ENCODE measurements at regions not wholly inside any gene's neighbourhood (a gene's known extent, or its start where the extent isn't known, plus 50 kb on each side); places are given as distances from the start of the nearest gene placed in this dataset.

DNA sequence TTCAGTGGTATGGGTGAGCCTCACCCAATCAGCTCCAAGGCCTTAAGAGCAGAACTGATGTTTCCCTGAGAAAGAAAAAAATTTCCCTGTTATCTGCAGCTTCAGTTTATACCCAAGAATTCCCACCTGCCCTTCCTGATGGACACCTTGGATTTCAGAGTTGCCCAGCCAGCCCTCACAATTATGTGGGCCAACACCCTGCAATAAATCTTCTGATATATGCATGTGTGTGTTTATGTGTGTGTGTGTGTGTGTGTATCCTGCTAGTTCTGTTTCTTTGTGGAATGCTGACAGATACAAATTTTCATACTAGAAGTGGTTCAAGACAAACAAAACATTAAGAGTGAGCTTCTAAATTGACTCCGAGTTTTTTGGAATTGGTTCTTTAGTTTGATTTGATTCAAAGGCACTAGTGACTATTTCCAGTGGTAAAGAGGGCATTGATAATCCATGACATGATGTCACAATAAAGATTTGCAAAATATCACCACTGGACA, 246.6 kb upstream of the BTBD3 start:
- TF ChIP-seq CTCF (IDR thresholded peaks at IDR 0.05; ENCODE audit: low read depth, low read length) = no peak

GRCh38 chr20:11672959-11673358, 244.7 kb upstream of the BTBD3 start:
- Histone ChIP-seq H3K4me3 (no peak overlapping the region), H3K4me1 (ENCODE audit: low read depth) (no peaks in the 10 kb centered on the region), H3K27ac (no peak overlapping the region), H3K36me3 (no peaks in the 10 kb centered on the region), H3K27me3 (no peaks in the 10 kb centered on the region), H3K9me3 (ENCODE audit: low read depth) (no peaks in the 10 kb centered on the region)
- DNase-seq (ENCODE audit: low read depth in 1 of 2, low spot score in 1 of 2) = no peak
- TF ChIP-seq CTCF (IDR thresholded peaks at IDR 0.05; ENCODE audit: low read depth, low read length) = no peak

More for the DNA sequence above, 246.6 kb upstream of the BTBD3 start:
- no peaks in the 10 kb centered on the region for H3K36me3 ChIP-seq
- H3K4me3 ChIP-seq = no peak overlapping the region
- no peak for DNase-seq (ENCODE audit: low read depth in 1 of 2, low spot score in 1 of 2)
- no peaks in the 10 kb centered on the region for H3K27me3 ChIP-seq
- H3K27ac ChIP-seq = no peak overlapping the region
- H3K4me1 ChIP-seq (ENCODE audit: low read depth) = no peaks in the 10 kb centered on the region
- H3K9me3 ChIP-seq (ENCODE audit: low read depth) = no peaks in the 10 kb centered on the region

- no peak overlapping the region for H3K27ac ChIP-seq
- TF ChIP-seq CTCF (IDR thresholded peaks at IDR 0.05; ENCODE audit: low read depth, low read length) = no peak
- H3K9me3 ChIP-seq (ENCODE audit: low read depth) = no peaks in the 10 kb centered on the region
- H3K36me3 ChIP-seq = no peaks in the 10 kb centered on the region
- H3K4me1 ChIP-seq (ENCODE audit: low read depth) = no peaks in the 10 kb centered on the region
- no peak overlapping the region for H3K4me3 ChIP-seq
- peak in 1 of 2 donors; percentile 23 for DNase-seq (ENCODE audit: low read depth in 1 of 2, low spot score in 1 of 2)
- no peaks in the 10 kb centered on the region for H3K27me3 ChIP-seq
Observed at GRCh38 chr20:11675920-11676629, 241.6 kb upstream of the BTBD3 start.

- Histone ChIP-seq H3K27me3 (no peaks in the 10 kb centered on the region), H3K36me3 (no peaks in the 10 kb centered on the region), H3K4me3 (no peak overlapping the region), H3K9me3 (ENCODE audit: low read depth) (no peaks in the 10 kb centered on the region), H3K27ac (no peak overlapping the region), H3K4me1 (ENCODE audit: low read depth) (no peaks in the 10 kb centered on the region)
- peak; percentile 67 for DNase-seq (ENCODE audit: low read depth in 1 of 2, low spot score in 1 of 2)
- TF ChIP-seq CTCF (IDR thresholded peaks at IDR 0.05; ENCODE audit: low read depth, low read length) = peak; percentile 90
Observed at GRCh38 chr20:11676630-11677287, 240.9 kb upstream of the BTBD3 start.

DNA sequence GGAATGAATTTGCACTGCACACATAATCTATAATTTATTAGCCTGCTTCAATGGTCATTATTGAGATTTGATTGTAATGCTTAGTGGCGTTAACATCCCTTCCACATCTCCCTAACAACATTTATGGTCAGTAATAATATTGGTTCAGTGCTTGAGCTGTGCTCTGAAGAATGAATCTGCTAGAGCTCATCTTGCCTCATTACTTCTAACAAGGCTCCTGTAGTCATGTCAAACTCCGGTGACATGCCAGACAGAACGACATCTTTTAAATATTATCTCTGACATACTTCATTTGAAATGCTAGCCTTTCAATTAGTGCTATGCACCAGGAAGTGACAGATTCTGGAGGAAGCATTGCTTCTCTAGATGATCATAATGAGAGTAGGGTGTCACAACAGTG, 240.3 kb upstream of the BTBD3 start:
- Histone ChIP-seq H3K36me3 (no peaks in the 10 kb centered on the region), H3K4me3 (no peak overlapping the region), H3K9me3 (ENCODE audit: low read depth) (no peaks in the 10 kb centered on the region), H3K27me3 (no peaks in the 10 kb centered on the region), H3K4me1 (ENCODE audit: low read depth) (no peaks in the 10 kb centered on the region), H3K27ac (no peak overlapping the region)
- no peak for TF ChIP-seq CTCF (IDR thresholded peaks at IDR 0.05; ENCODE audit: low read depth, low read length)
- DNase-seq (ENCODE audit: low read depth in 1 of 2, low spot score in 1 of 2) = no peak
